ENCODE measurements at regions not wholly inside any gene's neighbourhood (a gene's known extent, or its start where the extent isn't known, plus 50 kb on each side); places are given as distances from the start of the nearest gene placed in this dataset.

DNA sequence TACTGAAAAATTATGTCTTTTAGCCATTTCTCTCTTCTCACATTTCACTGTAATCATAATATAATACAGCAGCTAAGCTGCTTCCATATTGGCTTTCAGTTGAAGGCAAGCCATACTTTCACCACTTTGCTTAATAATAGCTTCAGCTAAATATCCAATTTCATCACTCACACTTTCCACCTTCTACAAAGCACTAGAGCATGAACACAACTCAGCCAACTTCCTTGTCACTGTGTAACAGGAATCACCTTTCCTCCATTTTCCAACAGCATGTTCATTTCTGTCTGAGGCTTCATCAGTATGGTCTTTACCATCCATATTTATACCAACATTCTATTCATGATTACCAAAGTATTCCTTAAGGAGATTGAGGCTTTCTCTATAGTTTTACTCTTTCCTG lies 219.8 kb upstream of the CTSO start:
- H3K4me3 ChIP-seq (ENCODE audit: low read depth in 1 of 5, low read length in 5 of 5): no peak overlapping the region
- no peak overlapping the region for H3K27ac ChIP-seq (ENCODE audit: low read depth, low read length)
- no peaks in the 10 kb centered on the region for H3K27me3 ChIP-seq (ENCODE audit: control insufficient read depth in 5 of 5, insufficient read depth in 4 of 5, low read length in 5 of 5)
- no peaks in the 10 kb centered on the region for H3K36me3 ChIP-seq (ENCODE audit: control insufficient read depth in 5 of 5, insufficient read depth in 5 of 5, low read length in 5 of 5)
- H3K4me1 ChIP-seq (ENCODE audit: control insufficient read depth in 5 of 5, insufficient read depth in 5 of 5, low read length in 5 of 5): peaks cover 0 to 5% (median 0%) of the 10 kb centered on the region in 5 donors
- peaks cover 0 to 2% (median 0%) of the 10 kb centered on the region in 5 donors for H3K9me3 ChIP-seq (ENCODE audit: control insufficient read depth in 5 of 5, low read length in 5 of 5)
- no peak overlapping the region for H3K9ac ChIP-seq (ENCODE audit: low read length in 5 of 5)

DNA sequence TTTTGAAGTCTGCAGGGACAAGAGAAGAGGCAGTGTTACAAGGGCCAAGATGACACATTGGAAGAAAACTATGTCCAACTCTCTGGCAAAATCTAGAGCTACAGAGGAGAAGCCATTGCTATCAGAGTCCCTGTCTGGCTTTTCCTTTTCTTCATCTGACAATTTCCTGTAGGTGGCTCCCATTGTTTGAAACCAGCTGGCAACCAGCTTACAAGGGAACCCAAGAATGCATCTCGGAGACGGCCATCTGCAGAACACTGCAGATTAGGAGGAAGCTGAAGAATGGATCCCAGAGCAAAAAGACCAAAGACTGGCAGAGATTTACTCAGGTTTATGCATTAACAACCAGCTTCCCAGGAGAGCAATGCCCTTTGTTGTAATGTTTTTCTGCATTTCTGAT lies 216.2 kb upstream of the CTSO start:
- H3K9ac ChIP-seq (ENCODE audit: low read length in 5 of 5): no peak overlapping the region
- H3K4me1 ChIP-seq (ENCODE audit: control insufficient read depth in 5 of 5, insufficient read depth in 5 of 5, low read length in 5 of 5): peaks cover 0 to 5% (median 0%) of the 10 kb centered on the region in 5 donors
- no peaks in the 10 kb centered on the region for H3K36me3 ChIP-seq (ENCODE audit: control insufficient read depth in 5 of 5, insufficient read depth in 5 of 5, low read length in 5 of 5)
- H3K27me3 ChIP-seq (ENCODE audit: control insufficient read depth in 5 of 5, insufficient read depth in 4 of 5, low read length in 5 of 5): no peaks in the 10 kb centered on the region
- H3K27ac ChIP-seq (ENCODE audit: low read depth, low read length): no peak overlapping the region
- H3K9me3 ChIP-seq (ENCODE audit: control insufficient read depth in 5 of 5, low read length in 5 of 5): peaks cover 0 to under 1% (median 0%) of the 10 kb centered on the region in 5 donors
- H3K4me3 ChIP-seq (ENCODE audit: low read depth in 1 of 5, low read length in 5 of 5): no peak overlapping the region

DNA sequence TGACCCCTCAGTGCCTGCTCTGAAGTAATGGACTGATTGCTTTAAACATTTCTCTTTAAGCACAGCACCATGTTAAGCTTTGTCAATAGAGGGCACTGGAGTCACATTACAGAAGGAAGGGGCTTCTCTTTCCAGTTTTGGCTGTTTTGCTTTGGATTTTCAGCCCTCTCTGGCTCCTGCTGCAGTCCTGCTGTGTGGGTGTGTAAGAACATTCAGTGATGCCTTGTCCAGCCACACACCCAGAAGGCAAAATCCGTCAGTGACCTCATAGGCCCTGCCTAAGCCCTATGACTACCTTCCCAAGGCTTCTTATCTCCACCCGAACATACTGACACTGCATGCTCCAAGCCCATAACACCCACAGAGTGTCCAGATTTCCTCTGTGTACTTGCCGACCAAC lies 215.3 kb upstream of the CTSO start:
- no peaks in the 10 kb centered on the region for H3K9me3 ChIP-seq (ENCODE audit: control insufficient read depth in 5 of 5, low read length in 5 of 5)
- H3K36me3 ChIP-seq (ENCODE audit: control insufficient read depth in 5 of 5, insufficient read depth in 5 of 5, low read length in 5 of 5): no peaks in the 10 kb centered on the region
- H3K27ac ChIP-seq (ENCODE audit: low read depth, low read length): no peak overlapping the region
- H3K9ac ChIP-seq (ENCODE audit: low read length in 5 of 5): no peak overlapping the region
- H3K4me1 ChIP-seq (ENCODE audit: control insufficient read depth in 5 of 5, insufficient read depth in 5 of 5, low read length in 5 of 5): peaks cover 0 to 5% (median 0%) of the 10 kb centered on the region in 5 donors
- H3K4me3 ChIP-seq (ENCODE audit: low read depth in 1 of 5, low read length in 5 of 5): no peak overlapping the region
- no peaks in the 10 kb centered on the region for H3K27me3 ChIP-seq (ENCODE audit: control insufficient read depth in 5 of 5, insufficient read depth in 4 of 5, low read length in 5 of 5)

DNA sequence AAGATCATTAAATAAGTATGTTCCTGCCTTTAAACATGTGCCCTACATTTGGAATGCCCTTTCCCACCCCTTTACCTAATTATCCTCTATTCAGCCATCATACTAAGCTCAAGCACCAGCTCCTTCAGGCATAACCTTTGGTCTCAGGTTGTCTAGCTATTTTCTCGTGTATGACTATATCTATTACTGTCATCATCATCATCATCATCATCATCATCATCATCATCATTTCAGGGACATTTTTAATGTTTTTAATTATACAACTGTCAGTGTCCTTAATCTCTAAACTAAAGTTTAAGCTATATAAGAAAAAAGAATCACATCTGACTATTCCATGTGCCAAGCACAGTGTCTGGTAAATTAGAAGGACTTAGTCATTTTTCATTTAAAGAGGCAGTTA lies 214.6 kb upstream of the CTSO start:
- H3K9me3 ChIP-seq (ENCODE audit: control insufficient read depth in 5 of 5, low read length in 5 of 5): no peaks in the 10 kb centered on the region
- no peak overlapping the region for H3K4me3 ChIP-seq (ENCODE audit: low read depth in 1 of 5, low read length in 5 of 5)
- no peaks in the 10 kb centered on the region for H3K27me3 ChIP-seq (ENCODE audit: control insufficient read depth in 5 of 5, insufficient read depth in 4 of 5, low read length in 5 of 5)
- H3K4me1 ChIP-seq (ENCODE audit: control insufficient read depth in 5 of 5, insufficient read depth in 5 of 5, low read length in 5 of 5): peaks cover 0 to 5% (median 0%) of the 10 kb centered on the region in 5 donors
- H3K9ac ChIP-seq (ENCODE audit: low read length in 5 of 5): no peak overlapping the region
- H3K36me3 ChIP-seq (ENCODE audit: control insufficient read depth in 5 of 5, insufficient read depth in 5 of 5, low read length in 5 of 5): no peaks in the 10 kb centered on the region
- H3K27ac ChIP-seq (ENCODE audit: low read depth, low read length): no peak overlapping the region

DNA sequence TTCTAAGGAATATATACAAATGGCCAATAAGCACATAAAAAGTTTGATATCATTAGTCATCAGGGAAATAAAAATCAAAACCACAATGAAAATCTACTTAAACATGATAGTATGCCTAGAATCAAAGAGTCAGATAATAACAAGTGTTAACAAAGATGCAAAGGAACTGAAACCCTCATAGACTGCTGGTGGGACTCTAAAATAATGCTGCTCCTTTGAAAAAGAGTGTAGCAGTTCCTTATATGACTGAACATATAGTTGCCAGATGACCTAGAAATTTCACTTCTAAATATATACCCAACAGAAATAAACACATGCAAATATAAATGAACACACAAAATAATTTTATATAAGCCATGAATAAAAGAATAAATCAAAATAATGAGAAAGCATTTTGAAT lies 205.1 kb upstream of the CTSO start:
- Histone ChIP-seq H3K36me3 (ENCODE audit: control insufficient read depth in 5 of 5, insufficient read depth in 5 of 5, low read length in 5 of 5) (no peaks in the 10 kb centered on the region), H3K4me1 (ENCODE audit: control insufficient read depth in 5 of 5, insufficient read depth in 5 of 5, low read length in 5 of 5) (no peaks in the 10 kb centered on the region), H3K4me3 (ENCODE audit: low read depth in 1 of 5, low read length in 5 of 5) (no peak overlapping the region), H3K9me3 (ENCODE audit: control insufficient read depth in 5 of 5, low read length in 5 of 5) (no peaks in the 10 kb centered on the region), H3K27ac (ENCODE audit: low read depth, low read length) (no peak overlapping the region), H3K9ac (ENCODE audit: low read length in 5 of 5) (no peak overlapping the region), H3K27me3 (ENCODE audit: control insufficient read depth in 5 of 5, insufficient read depth in 4 of 5, low read length in 5 of 5) (no peaks in the 10 kb centered on the region)

DNA sequence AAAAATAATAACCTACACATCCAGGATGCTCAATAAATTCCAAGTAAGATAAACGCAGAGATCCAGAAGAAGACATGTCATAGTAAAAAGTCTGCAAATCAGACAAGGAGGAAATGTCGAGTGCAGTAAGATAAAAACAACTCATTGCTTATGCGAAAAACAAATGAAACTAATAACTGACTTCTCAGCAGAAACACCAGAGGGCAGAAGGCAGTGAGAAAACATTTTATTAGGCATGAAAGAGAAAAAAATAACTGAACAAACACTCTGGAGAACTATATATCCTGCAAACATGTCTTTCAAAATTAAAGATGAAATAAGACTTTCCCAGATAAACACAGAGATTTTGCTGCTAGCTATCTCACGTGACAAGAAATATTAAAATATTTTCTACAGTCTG lies 201.3 kb upstream of the CTSO start:
- Histone ChIP-seq H3K36me3 (ENCODE audit: control insufficient read depth in 5 of 5, insufficient read depth in 5 of 5, low read length in 5 of 5) (no peaks in the 10 kb centered on the region), H3K27ac (ENCODE audit: low read depth, low read length) (no peak overlapping the region), H3K9me3 (ENCODE audit: control insufficient read depth in 5 of 5, low read length in 5 of 5) (no peaks in the 10 kb centered on the region), H3K27me3 (ENCODE audit: control insufficient read depth in 5 of 5, insufficient read depth in 4 of 5, low read length in 5 of 5) (no peaks in the 10 kb centered on the region), H3K4me3 (ENCODE audit: low read depth in 1 of 5, low read length in 5 of 5) (no peak overlapping the region), H3K4me1 (ENCODE audit: control insufficient read depth in 5 of 5, insufficient read depth in 5 of 5, low read length in 5 of 5) (peaks cover 0 to 3% (median 0%) of the 10 kb centered on the region in 5 donors), H3K9ac (ENCODE audit: low read length in 5 of 5) (no peak overlapping the region)

DNA sequence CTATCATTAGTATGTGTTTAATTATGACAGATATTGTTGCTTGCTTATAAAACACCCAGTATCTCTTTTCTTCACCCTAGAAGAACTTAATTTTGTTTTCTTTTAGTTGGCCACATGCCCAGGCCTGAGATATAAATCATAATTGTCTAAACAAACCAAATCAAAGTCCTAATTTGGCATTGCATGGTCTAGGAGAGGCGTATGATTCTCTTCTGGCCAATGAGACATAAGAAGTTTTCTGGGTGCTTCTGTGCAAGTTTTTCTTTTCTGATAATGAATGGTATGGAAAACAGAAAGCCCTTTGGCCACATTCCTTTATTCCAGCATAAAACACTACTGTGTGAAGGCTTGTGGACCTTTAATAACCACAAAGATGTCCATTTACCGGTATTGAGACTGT lies 192.9 kb upstream of the CTSO start:
- Histone ChIP-seq H3K36me3 (ENCODE audit: control insufficient read depth in 5 of 5, insufficient read depth in 5 of 5, low read length in 5 of 5) (no peaks in the 10 kb centered on the region), H3K4me1 (ENCODE audit: control insufficient read depth in 5 of 5, insufficient read depth in 5 of 5, low read length in 5 of 5) (peaks cover 0 to 3% (median 0%) of the 10 kb centered on the region in 5 donors), H3K9ac (ENCODE audit: low read length in 5 of 5) (no peak overlapping the region), H3K9me3 (ENCODE audit: control insufficient read depth in 5 of 5, low read length in 5 of 5) (no peaks in the 10 kb centered on the region), H3K27ac (ENCODE audit: low read depth, low read length) (no peak overlapping the region), H3K4me3 (ENCODE audit: low read depth in 1 of 5, low read length in 5 of 5) (no peak overlapping the region), H3K27me3 (ENCODE audit: control insufficient read depth in 5 of 5, insufficient read depth in 4 of 5, low read length in 5 of 5) (no peaks in the 10 kb centered on the region)

DNA sequence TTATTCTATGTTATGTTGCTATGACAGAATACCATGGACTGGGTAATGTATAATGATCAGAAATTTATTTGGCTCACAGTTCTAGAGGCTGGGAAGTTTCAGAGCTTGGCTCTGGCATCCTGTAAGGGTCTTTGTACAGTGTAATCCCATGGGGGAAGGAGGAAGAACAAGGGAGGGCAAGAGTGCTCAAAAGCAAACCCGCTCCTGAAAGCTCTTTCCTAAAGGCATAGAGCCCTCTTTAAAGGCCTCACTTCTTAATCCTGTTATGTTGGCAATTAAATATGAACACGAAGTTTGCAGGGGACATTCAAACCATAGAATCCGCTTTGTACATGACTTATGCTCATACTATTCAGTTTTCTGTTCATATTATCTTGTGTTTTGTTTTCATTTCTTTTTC lies 191.3 kb upstream of the CTSO start:
- no peak overlapping the region for H3K27ac ChIP-seq (ENCODE audit: low read depth, low read length)
- no peaks in the 10 kb centered on the region for H3K4me1 ChIP-seq (ENCODE audit: control insufficient read depth in 5 of 5, insufficient read depth in 5 of 5, low read length in 5 of 5)
- H3K4me3 ChIP-seq (ENCODE audit: low read depth in 1 of 5, low read length in 5 of 5): no peak overlapping the region
- no peaks in the 10 kb centered on the region for H3K9me3 ChIP-seq (ENCODE audit: control insufficient read depth in 5 of 5, low read length in 5 of 5)
- H3K36me3 ChIP-seq (ENCODE audit: control insufficient read depth in 5 of 5, insufficient read depth in 5 of 5, low read length in 5 of 5): no peaks in the 10 kb centered on the region
- no peaks in the 10 kb centered on the region for H3K27me3 ChIP-seq (ENCODE audit: control insufficient read depth in 5 of 5, insufficient read depth in 4 of 5, low read length in 5 of 5)
- H3K9ac ChIP-seq (ENCODE audit: low read length in 5 of 5): no peak overlapping the region

DNA sequence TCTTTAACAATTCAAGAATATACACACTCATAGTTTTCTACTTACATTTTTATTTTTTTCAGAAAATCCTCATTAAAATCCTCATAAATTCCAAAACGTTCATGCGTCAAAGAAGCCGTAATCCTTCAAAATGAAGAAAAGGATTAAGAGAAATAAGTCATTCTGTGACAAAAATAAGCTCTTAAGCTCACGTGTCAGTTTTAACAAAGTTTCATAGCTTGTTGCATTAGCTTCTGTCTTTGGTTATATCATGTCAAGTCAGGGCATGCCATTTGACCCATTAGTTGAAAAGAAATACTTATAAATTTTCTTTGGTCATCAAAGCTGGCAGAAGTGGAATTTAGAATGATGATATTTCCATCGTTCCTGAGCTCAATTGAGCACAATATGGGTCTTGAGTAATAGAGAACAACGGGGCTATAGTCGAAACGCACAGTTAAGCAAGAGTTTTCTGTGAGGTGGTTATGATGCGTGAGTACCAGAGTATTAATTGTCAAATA lies 185.2 kb upstream of the CTSO start:
- no peak overlapping the region for H3K9ac ChIP-seq (ENCODE audit: low read length in 5 of 5)
- no peaks in the 10 kb centered on the region for H3K4me1 ChIP-seq (ENCODE audit: control insufficient read depth in 5 of 5, insufficient read depth in 5 of 5, low read length in 5 of 5)
- no peaks in the 10 kb centered on the region for H3K36me3 ChIP-seq (ENCODE audit: control insufficient read depth in 5 of 5, insufficient read depth in 5 of 5, low read length in 5 of 5)
- H3K27ac ChIP-seq (ENCODE audit: low read depth, low read length): no peak overlapping the region
- H3K9me3 ChIP-seq (ENCODE audit: control insufficient read depth in 5 of 5, low read length in 5 of 5): no peaks in the 10 kb centered on the region
- H3K4me3 ChIP-seq (ENCODE audit: low read depth in 1 of 5, low read length in 5 of 5): no peak overlapping the region
- no peaks in the 10 kb centered on the region for H3K27me3 ChIP-seq (ENCODE audit: control insufficient read depth in 5 of 5, insufficient read depth in 4 of 5, low read length in 5 of 5)

DNA sequence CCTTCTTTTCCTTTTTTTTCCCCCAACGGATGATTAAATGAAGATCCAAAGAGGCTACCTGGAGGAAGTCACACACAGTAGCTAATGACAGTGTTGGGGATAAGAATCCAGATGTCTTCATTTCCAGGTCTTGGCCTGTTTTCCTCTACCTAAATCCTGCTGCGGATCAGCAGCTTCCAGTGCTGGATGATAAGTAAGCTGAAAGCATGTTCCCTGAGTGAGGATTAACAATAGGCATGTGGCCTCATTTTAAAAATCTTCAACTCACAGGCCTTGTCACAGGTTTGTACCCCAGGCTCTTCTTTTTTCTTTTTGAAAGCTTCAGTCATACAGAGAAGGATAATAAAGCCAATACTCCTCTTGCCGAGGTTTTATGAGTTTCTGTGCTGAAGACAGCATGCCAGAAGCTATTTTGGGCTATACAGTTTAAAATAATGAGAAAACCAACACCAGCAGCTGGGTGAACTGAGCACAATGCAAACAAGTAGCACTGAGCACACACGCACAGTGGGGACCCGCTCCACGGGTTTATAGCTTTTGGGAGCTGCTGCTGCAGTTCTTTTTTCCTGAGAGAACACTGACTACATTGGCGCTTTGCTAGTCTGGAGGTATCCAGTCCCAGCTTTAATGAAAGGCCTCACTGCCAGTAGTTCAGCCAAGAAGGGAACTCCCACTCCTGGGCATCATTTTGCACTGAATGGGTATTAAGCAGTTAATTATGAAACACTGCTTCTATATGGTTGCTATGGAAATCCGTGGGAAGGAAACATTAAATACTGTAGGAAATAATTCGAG lies 184.2 kb upstream of the CTSO start:
- H3K9ac ChIP-seq (ENCODE audit: low read length in 5 of 5): no peak overlapping the region
- H3K4me1 ChIP-seq (ENCODE audit: control insufficient read depth in 5 of 5, insufficient read depth in 5 of 5, low read length in 5 of 5): no peaks in the 10 kb centered on the region
- no peaks in the 10 kb centered on the region for H3K27me3 ChIP-seq (ENCODE audit: control insufficient read depth in 5 of 5, insufficient read depth in 4 of 5, low read length in 5 of 5)
- no peak overlapping the region for H3K4me3 ChIP-seq (ENCODE audit: low read depth in 1 of 5, low read length in 5 of 5)
- no peaks in the 10 kb centered on the region for H3K9me3 ChIP-seq (ENCODE audit: control insufficient read depth in 5 of 5, low read length in 5 of 5)
- no peaks in the 10 kb centered on the region for H3K36me3 ChIP-seq (ENCODE audit: control insufficient read depth in 5 of 5, insufficient read depth in 5 of 5, low read length in 5 of 5)
- H3K27ac ChIP-seq (ENCODE audit: low read depth, low read length): no peak overlapping the region
